Fibroblast of mammary gland (primary cell): ENCODE measurements at regions not wholly inside any gene's neighbourhood (a gene's known extent, or its start where the extent isn't known, plus 50 kb on each side); places are given as distances from the start of the nearest gene placed in this dataset.

Experiments used
- DNase-seq: peaks from one replicate; pipeline ENCODE4 v3.0.0-alpha.2; 2010; ENCODE audit warnings: low read depth
- H3K4me3 ChIP-seq: 2 replicates; pipeline ENCODE4 v1.5.1; 2011; ENCODE audit warnings: low read depth, mild to moderate bottlenecking, low read length, moderate library complexity; ENCODE audit not compliant: control insufficient read depth
- CTCF ChIP-seq: conservative IDR thresholded peaks from 2 replicates; pipeline ENCODE4 v1.5.1; 2011; ENCODE audit warnings: low read depth, low read length, inconsistent platforms; ENCODE audit not compliant: control insufficient read depth, insufficient read depth

- H3K4me3 ChIP-seq = no peak overlapping the region
- TF ChIP-seq CTCF = no peak
- peak; percentile 73 for DNase-seq
Measured at GRCh38 chr13:47628666-47629065, 372.4 kb downstream of the SUCLA2 start.

GRCh38 chr13:47623862-47624261 is 377.2 kb downstream of the SUCLA2 start:
- TF ChIP-seq CTCF = no peak
- no peak overlapping the region for H3K4me3 ChIP-seq
- no peak for DNase-seq

DNA sequence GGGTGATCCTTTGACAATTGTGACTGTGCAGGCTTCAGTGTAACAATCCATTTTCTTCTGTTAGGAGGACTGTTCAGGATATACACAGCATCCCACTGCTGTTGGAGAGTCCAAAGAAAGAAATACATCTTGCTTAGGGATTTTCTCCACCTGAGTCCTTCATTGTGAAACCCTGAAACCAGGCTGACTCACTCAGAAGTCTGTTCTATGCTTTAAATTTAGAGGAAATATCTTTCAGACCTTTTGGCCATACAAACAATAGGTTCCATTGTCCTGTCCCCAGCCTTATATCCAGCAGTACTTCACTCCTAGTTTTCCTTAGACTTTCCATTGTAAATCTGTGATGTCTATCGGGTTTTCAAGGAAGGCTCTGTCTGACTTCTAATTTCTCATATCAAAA is 379.1 kb downstream of the SUCLA2 start:
- DNase-seq = peak; percentile 36
- TF ChIP-seq CTCF = no peak
- no peak overlapping the region for H3K4me3 ChIP-seq

- H3K4me3 ChIP-seq = no peak overlapping the region
- DNase-seq = peak; percentile 75
- no peak for TF ChIP-seq CTCF
Measured at GRCh38 chr13:47611664-47612288, 389.3 kb downstream of the SUCLA2 start.

- no peak for DNase-seq
- no peak for TF ChIP-seq CTCF
- no peak overlapping the region for H3K4me3 ChIP-seq
Measured at GRCh38 chr13:47610687-47611086, 390.4 kb downstream of the SUCLA2 start.

DNA sequence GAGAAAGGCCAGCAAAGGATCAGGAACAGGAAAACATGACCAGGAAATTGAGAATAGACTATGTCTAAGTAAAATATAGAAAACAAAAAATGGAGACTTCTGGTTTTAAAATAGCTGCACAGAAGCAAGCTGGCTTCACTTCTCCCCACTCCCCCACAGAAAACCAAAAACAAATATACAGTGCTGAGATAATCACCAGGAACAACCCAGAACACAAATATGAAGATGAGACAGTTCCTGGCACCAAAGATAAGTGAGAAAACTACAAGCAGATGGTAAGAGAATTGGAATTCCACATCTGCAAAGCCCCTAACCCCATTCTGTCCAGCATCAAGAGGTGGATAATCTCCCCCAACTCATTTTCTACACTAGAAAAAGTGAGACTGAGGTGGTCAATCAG is 397.7 kb downstream of the SUCLA2 start:
- DNase-seq = peak; percentile 44
- TF ChIP-seq CTCF = no peak
- no peak overlapping the region for H3K4me3 ChIP-seq

- DNase-seq = peak; percentile 41
- TF ChIP-seq CTCF = peak; percentile 35
- no peak overlapping the region for H3K4me3 ChIP-seq
Measured at GRCh38 chr13:47598340-47598911, 402.6 kb downstream of the SUCLA2 start.
